ENCODE measurements at regions not wholly inside any gene's neighbourhood (a gene's known extent, or its start where the extent isn't known, plus 50 kb on each side); places are given as distances from the start of the nearest gene placed in this dataset.
A peak's percentile ranks its signal among the peaks of the same experiment; 100 is the strongest.
"Not testable (repeated sequence)": the region's sequence is repeated elsewhere in the genome, so short reads cannot be mapped to it uniquely, and the experiment has no call there.

DNA sequence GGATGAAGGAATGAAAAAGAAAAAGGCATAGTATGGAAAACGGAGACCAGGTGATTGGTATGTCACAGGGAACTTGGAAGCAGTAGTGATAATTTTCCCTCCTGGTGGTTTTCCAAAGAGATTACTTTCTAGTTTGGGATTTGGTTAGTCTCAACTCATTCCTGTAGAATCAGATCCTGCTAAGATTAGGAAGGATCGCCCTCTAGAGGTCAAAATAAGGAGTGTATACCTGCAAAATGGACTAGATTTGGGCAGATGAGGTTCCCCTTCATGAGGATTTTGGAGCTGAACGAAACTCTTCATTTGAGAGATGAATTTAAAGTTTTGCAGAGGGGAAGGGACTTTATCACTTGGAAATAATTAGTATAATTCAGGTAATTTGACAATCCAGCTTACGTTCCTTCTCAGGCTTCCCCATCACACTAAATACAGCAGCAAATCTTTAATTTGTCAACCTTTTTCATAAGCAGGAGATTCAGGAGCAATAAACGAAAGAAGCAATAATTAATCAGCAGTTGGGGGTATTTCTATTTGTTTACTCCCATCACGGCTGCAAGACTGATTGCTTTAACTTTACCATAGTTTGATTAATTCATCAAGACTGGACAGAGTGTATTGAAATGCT lies 65.2 kb downstream of the CCDC195 start:
- Mint-ChIP-seq H3K4me1 (peaks cover 12% of the 10 kb centered on the region), H3K4me3 (no peak overlapping the region), H3K36me3 (no peaks in the 10 kb centered on the region), H3K9me3 (no peaks in the 10 kb centered on the region), H3K27ac (no peak overlapping the region), H3K27me3 (no peaks in the 10 kb centered on the region)

DNA sequence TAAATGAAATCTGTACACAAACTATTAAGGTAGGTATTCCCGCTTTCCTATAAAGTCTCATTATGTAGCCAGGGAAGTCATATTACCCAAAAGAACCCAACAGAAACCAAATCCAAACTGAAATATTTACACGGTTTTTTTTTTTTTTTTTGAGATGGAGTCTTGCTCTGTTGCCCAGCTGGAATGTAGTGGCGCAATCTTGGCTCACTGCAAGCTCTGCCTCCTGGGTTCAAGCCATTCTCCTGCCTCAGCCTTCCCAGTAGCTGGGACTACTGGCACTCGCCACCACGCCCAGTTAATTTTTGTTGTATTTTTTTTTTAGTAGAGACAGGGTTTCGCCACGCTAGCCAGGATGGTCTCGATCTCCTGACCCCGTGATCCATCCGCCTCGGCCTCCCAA lies 62.5 kb upstream of the CUL3 start:
- not testable (repeated sequence) for H3K27me3 Mint-ChIP-seq, H3K27ac Mint-ChIP-seq, H3K4me3 Mint-ChIP-seq, H3K36me3 Mint-ChIP-seq, H3K9me3 Mint-ChIP-seq
- peaks cover 14% of the 10 kb centered on the region for H3K4me1 Mint-ChIP-seq

DNA sequence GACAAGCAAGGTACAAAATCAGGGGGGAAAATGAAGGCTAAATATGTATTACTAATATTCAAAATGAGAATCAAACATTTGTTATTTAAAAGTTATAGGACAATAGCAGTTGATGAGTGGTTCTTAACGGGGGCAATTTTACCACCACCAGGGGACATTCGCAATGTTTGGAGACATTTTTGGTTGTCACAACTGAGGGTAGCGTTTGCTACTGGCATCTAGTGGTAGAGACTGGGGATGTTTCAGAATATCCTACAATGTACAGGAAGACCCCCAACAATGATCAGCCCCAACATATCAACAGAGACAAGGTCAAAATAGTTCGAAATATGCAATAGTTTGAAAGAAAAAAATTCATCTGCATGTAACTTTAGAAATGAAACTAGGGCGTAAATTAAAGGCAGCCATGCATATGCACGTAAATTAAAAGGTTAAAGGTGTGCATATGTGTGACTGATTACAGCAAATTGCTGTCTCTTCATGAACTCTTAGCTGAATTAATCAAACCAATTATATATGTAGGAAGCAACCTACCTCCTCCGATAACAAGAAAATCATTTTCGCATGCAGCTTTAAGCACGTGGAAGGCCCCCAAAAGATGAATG lies 61.2 kb upstream of the CUL3 start:
- peaks cover 14% of the 10 kb centered on the region for H3K4me1 Mint-ChIP-seq
- H3K27me3 Mint-ChIP-seq = no peaks in the 10 kb centered on the region
- no peak overlapping the region for H3K27ac Mint-ChIP-seq
- no peaks in the 10 kb centered on the region for H3K9me3 Mint-ChIP-seq
- H3K36me3 Mint-ChIP-seq = no peaks in the 10 kb centered on the region
- no peak overlapping the region for H3K4me3 Mint-ChIP-seq

- H3K27me3 Mint-ChIP-seq = no peaks in the 10 kb centered on the region
- H3K27ac Mint-ChIP-seq = no peak overlapping the region
- H3K4me3 Mint-ChIP-seq = no peak overlapping the region
- no peaks in the 10 kb centered on the region for H3K9me3 Mint-ChIP-seq
- no peaks in the 10 kb centered on the region for H3K36me3 Mint-ChIP-seq
- H3K4me1 Mint-ChIP-seq = peaks cover 10% of the 10 kb centered on the region
These were observed 60.6 kb upstream of the CUL3 start for GRCh38 chr2:224645722-224646121.

GRCh38 chr2:224640679-224641078 lies 55.5 kb upstream of the CUL3 start:
- no peaks in the 10 kb centered on the region for H3K9me3 Mint-ChIP-seq
- no peaks in the 10 kb centered on the region for H3K36me3 Mint-ChIP-seq
- H3K27ac Mint-ChIP-seq = no peak overlapping the region
- peaks cover 15% of the 10 kb centered on the region for H3K4me1 Mint-ChIP-seq
- H3K4me3 Mint-ChIP-seq = no peak overlapping the region
- H3K27me3 Mint-ChIP-seq = no peaks in the 10 kb centered on the region

DNA sequence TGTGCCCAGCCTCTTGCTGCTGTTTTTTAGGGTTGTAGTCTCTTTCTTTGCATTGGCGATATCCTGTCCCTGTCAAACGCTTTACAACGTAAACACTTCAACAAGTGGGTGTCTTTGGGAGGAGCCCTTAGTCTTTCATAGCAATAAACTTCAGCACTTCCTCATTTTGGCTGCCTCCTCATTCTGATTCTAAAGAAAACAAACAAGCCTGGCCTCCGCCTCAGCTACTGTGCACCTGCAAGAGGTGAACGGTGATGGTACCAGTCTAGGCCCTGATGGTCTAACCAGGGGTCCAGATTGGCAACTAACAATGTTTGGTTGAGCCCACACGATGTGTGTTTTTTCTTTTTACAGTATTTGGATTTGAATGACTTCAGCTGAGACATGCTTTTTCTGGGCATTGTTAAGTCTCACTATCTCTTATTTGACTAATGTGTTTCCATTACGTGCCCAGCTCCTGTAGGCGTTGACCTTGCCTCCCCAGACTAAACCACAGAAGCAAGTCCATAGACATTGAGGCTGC lies 53.2 kb upstream of the CUL3 start:
- H3K9me3 Mint-ChIP-seq = no peaks in the 10 kb centered on the region
- H3K4me3 Mint-ChIP-seq = peak overlapping the region; percentile 78
- peak overlapping the region; percentile 95 for H3K27ac Mint-ChIP-seq
- no peaks in the 10 kb centered on the region for H3K36me3 Mint-ChIP-seq
- H3K4me1 Mint-ChIP-seq = peaks cover 15% of the 10 kb centered on the region
- no peaks in the 10 kb centered on the region for H3K27me3 Mint-ChIP-seq

All from activated naive CD4-positive, alpha-beta T cell treated with anti-CD3 and anti-CD28 coated beads, Interleukin-2, amount 50 U/mL, for 24 hours (primary cell).